ENCODE measurements at regions not wholly inside any gene's neighbourhood (a gene's known extent, or its start where the extent isn't known, plus 50 kb on each side); places are given as distances from the start of the nearest gene placed in this dataset.

DNA sequence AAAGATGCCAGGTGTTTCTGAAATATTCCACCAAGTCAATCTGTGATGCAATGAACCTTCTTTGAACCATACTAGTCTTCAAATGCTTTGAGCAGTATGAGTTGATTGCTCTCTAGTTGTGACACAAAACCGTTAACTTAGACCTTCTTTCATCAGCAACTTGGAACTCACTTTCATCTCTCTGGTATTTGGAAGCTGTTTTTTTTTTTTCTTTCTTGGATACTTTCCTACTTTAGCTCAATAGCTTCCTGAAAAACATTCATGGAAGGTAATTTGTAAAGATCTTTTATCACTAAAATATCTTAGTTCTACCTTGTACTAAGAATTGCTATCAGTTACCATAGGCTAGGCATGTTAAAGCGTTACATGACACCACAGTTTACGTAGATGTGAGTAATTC, 1071.9 kb upstream of the CHAC2 start:
- TF ChIP-seq, protein P1, sequence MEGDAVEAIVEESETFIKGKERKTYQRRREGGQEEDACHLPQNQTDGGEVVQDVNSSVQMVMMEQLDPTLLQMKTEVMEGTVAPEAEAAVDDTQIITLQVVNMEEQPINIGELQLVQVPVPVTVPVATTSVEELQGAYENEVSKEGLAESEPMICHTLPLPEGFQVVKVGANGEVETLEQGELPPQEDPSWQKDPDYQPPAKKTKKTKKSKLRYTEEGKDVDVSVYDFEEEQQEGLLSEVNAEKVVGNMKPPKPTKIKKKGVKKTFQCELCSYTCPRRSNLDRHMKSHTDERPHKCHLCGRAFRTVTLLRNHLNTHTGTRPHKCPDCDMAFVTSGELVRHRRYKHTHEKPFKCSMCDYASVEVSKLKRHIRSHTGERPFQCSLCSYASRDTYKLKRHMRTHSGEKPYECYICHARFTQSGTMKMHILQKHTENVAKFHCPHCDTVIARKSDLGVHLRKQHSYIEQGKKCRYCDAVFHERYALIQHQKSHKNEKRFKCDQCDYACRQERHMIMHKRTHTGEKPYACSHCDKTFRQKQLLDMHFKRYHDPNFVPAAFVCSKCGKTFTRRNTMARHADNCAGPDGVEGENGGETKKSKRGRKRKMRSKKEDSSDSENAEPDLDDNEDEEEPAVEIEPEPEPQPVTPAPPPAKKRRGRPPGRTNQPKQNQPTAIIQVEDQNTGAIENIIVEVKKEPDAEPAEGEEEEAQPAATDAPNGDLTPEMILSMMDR (conservative IDR thresholded peaks at IDR 0.05): no peak
- TF ChIP-seq EZH2 (IDR thresholded peaks at IDR 0.05; ENCODE audit: low read depth): no peak

Measured in PC-9 (cell line).